ENCODE measurements at regions not wholly inside any gene's neighbourhood (a gene's known extent, or its start where the extent isn't known, plus 50 kb on each side); places are given as distances from the start of the nearest gene placed in this dataset.
A peak's percentile ranks its signal among the peaks of the same experiment; 100 is the strongest.
"Not testable (repeated sequence)": the region's sequence is repeated elsewhere in the genome, so short reads cannot be mapped to it uniquely, and the experiment has no call there.

- TF ChIP-seq, protein P1, sequence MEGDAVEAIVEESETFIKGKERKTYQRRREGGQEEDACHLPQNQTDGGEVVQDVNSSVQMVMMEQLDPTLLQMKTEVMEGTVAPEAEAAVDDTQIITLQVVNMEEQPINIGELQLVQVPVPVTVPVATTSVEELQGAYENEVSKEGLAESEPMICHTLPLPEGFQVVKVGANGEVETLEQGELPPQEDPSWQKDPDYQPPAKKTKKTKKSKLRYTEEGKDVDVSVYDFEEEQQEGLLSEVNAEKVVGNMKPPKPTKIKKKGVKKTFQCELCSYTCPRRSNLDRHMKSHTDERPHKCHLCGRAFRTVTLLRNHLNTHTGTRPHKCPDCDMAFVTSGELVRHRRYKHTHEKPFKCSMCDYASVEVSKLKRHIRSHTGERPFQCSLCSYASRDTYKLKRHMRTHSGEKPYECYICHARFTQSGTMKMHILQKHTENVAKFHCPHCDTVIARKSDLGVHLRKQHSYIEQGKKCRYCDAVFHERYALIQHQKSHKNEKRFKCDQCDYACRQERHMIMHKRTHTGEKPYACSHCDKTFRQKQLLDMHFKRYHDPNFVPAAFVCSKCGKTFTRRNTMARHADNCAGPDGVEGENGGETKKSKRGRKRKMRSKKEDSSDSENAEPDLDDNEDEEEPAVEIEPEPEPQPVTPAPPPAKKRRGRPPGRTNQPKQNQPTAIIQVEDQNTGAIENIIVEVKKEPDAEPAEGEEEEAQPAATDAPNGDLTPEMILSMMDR (IDR thresholded peaks at IDR 0.05; ENCODE audit: insufficient read depth, low read depth, low read length): no peak
- TF ChIP-seq EZH2 (IDR thresholded peaks at IDR 0.05; ENCODE audit: insufficient read depth, low read length): no peak
- H3K4me1 ChIP-seq (ENCODE audit: insufficient read depth, low read length): peaks cover 15% of the 10 kb centered on the region
- no peak overlapping the region for H3K9ac ChIP-seq (ENCODE audit: low read length)
- no peak overlapping the region for H3K27ac Mint-ChIP-seq (ENCODE audit: unreplicated experiment)
- H3K4me3 ChIP-seq (ENCODE audit: insufficient read depth, low read depth, low read length): no peak overlapping the region
- no peak overlapping the region for H3K27ac ChIP-seq (ENCODE audit: low read depth, low read length)
- no peaks in the 10 kb centered on the region for H3K27me3 ChIP-seq (ENCODE audit: insufficient read depth, low read length)
- no peaks in the 10 kb centered on the region for H3K9me3 ChIP-seq (ENCODE audit: insufficient read depth, low read depth, low read length)
- no peaks in the 10 kb centered on the region for H3K36me3 ChIP-seq (ENCODE audit: insufficient read depth, low read length)
- DNase-seq (ENCODE audit: low read depth): no peak
- no peaks in the 10 kb centered on the region for H4K20me1 ChIP-seq (ENCODE audit: insufficient read depth, low read length)
- no peak for FAIRE-seq
- H3K4me2 ChIP-seq (ENCODE audit: low read length): no peak overlapping the region
- H3K9me3 Mint-ChIP-seq (ENCODE audit: unreplicated experiment): no peaks in the 10 kb centered on the region
- no peaks in the 10 kb centered on the region for H3K36me3 Mint-ChIP-seq (ENCODE audit: low read depth, unreplicated experiment)
- H3K4me3 Mint-ChIP-seq (ENCODE audit: unreplicated experiment): no peak overlapping the region
- H3K4me1 Mint-ChIP-seq (ENCODE audit: low read depth, unreplicated experiment): peaks cover 13% of the 10 kb centered on the region
- no peaks in the 10 kb centered on the region for H3K79me2 ChIP-seq (ENCODE audit: insufficient read depth, low read length)
- no peak overlapping the region for H2AFZ ChIP-seq (ENCODE audit: low read depth, low read length)
- H3K27me3 Mint-ChIP-seq (ENCODE audit: low read depth, unreplicated experiment): no peaks in the 10 kb centered on the region
Observed at GRCh38 chr2:193843675-193844074, 1648.9 kb upstream of the TMEFF2 start.

DNA sequence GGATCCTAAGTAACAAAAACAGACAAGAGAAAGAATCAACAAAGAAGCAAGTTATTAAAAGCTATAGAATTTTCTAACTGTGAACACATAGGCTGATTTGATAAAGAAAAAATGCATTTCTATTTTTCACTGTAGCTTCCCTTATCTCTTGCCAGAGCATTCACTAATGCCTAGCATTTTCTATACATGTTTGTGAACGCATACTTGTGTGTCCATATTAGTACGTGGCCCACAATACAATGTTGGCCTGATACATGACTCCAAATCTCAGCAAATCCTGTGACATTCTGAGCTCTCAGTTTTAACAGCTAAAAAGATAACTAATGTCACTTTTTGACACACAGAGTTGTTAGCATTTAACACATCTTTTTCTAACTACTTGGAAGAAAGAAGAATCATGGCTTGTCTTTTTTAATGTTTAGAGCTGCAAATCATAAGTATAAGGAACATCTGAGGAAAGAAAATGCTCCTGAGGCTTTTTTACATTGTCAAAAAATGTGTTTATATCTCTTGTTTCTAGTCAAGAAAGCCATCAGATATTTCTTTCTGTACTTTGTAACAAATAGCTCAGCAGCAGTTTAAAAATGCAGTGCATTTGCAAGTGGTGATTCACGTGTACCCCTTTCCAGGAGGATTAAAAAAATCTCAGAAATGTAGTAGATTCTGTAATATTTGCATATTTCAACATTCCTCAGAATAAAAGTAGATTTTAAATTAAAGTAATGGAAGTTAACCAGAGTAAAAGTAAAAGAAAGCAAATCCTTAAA is 1646.8 kb upstream of the TMEFF2 start:
- Mint-ChIP-seq H3K4me3 (ENCODE audit: unreplicated experiment) (no peak overlapping the region), H3K27me3 (ENCODE audit: low read depth, unreplicated experiment) (no peaks in the 10 kb centered on the region), H3K36me3 (ENCODE audit: low read depth, unreplicated experiment) (no peaks in the 10 kb centered on the region), H3K4me1 (ENCODE audit: low read depth, unreplicated experiment) (peaks cover 9% of the 10 kb centered on the region), H3K27ac (ENCODE audit: unreplicated experiment) (peak overlapping the region; percentile 28), H3K9me3 (ENCODE audit: unreplicated experiment) (peaks cover 3% of the 10 kb centered on the region)
- Histone ChIP-seq H4K20me1 (ENCODE audit: insufficient read depth, low read length) (no peaks in the 10 kb centered on the region), H3K9ac (ENCODE audit: low read length) (peak overlapping the region; percentile 38), H3K27ac (ENCODE audit: low read depth, low read length) (peak overlapping the region; percentile 66), H3K4me3 (ENCODE audit: insufficient read depth, low read depth, low read length) (no peak overlapping the region), H3K79me2 (ENCODE audit: insufficient read depth, low read length) (no peaks in the 10 kb centered on the region), H3K9me3 (ENCODE audit: insufficient read depth, low read depth, low read length) (no peaks in the 10 kb centered on the region), H2AFZ (ENCODE audit: low read depth, low read length) (no peak overlapping the region), H3K4me1 (ENCODE audit: insufficient read depth, low read length) (peaks cover 22% of the 10 kb centered on the region), H3K36me3 (ENCODE audit: insufficient read depth, low read length) (no peaks in the 10 kb centered on the region), H3K4me2 (ENCODE audit: low read length) (peak overlapping the region; percentile 58), H3K27me3 (ENCODE audit: insufficient read depth, low read length) (no peaks in the 10 kb centered on the region)
- peak; percentile 47 for FAIRE-seq
- TF ChIP-seq, protein P1 (IDR thresholded peaks at IDR 0.05; ENCODE audit: insufficient read depth, low read depth, low read length): no peak
- TF ChIP-seq EZH2 (IDR thresholded peaks at IDR 0.05; ENCODE audit: insufficient read depth, low read length): no peak
- peak; percentile 54 for DNase-seq (ENCODE audit: low read depth)

DNA sequence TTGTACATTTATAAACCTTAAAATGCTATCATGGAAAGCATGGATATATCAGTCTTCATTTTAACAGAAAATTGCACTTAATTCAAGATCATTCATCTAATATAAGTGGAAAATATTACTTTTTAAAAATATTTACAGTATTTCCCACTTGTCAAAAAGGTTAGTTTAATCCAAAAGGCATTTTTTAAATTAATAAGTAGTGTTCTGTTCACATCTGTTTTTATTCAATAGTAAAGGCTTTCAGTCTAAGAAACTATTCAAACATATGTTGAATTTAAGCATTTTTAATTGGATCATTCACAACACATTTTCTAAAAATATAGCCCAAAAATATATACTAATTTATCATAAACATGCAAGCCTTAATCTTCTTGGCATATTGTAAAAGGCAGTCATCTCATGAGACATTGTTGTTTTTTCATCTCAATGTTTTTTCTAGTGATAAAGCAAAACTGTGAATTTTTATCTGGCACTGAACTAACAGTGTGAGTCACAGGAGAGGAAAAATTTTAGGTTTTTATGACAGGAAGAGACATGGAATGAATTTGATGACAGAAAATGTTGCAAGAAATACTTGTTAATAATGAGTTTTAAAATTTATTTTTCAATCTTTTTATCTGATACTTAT is 1642.5 kb upstream of the TMEFF2 start:
- Histone ChIP-seq H3K27ac (ENCODE audit: low read depth, low read length) (peak overlapping the region; percentile 47), H3K79me2 (ENCODE audit: insufficient read depth, low read length) (no peaks in the 10 kb centered on the region), H3K4me1 (ENCODE audit: insufficient read depth, low read length) (peaks cover 22% of the 10 kb centered on the region), H4K20me1 (ENCODE audit: insufficient read depth, low read length) (no peaks in the 10 kb centered on the region), H2AFZ (ENCODE audit: low read depth, low read length) (no peak overlapping the region), H3K4me2 (ENCODE audit: low read length) (no peak overlapping the region), H3K36me3 (ENCODE audit: insufficient read depth, low read length) (no peaks in the 10 kb centered on the region), H3K27me3 (ENCODE audit: insufficient read depth, low read length) (no peaks in the 10 kb centered on the region), H3K4me3 (ENCODE audit: insufficient read depth, low read depth, low read length) (no peak overlapping the region), H3K9me3 (ENCODE audit: insufficient read depth, low read depth, low read length) (peaks cover 8% of the 10 kb centered on the region), H3K9ac (ENCODE audit: low read length) (no peak overlapping the region)
- TF ChIP-seq, protein P1 (IDR thresholded peaks at IDR 0.05; ENCODE audit: insufficient read depth, low read depth, low read length): no peak
- no peak for TF ChIP-seq EZH2 (IDR thresholded peaks at IDR 0.05; ENCODE audit: insufficient read depth, low read length)
- Mint-ChIP-seq H3K9me3 (ENCODE audit: unreplicated experiment) (peaks cover 9% of the 10 kb centered on the region), H3K4me1 (ENCODE audit: low read depth, unreplicated experiment) (peaks cover 13% of the 10 kb centered on the region), H3K27ac (ENCODE audit: unreplicated experiment) (no peak overlapping the region), H3K36me3 (ENCODE audit: low read depth, unreplicated experiment) (no peaks in the 10 kb centered on the region), H3K27me3 (ENCODE audit: low read depth, unreplicated experiment) (no peaks in the 10 kb centered on the region), H3K4me3 (ENCODE audit: unreplicated experiment) (no peak overlapping the region)
- DNase-seq (ENCODE audit: low read depth) (peak; percentile 38), FAIRE-seq (no peak)

DNA sequence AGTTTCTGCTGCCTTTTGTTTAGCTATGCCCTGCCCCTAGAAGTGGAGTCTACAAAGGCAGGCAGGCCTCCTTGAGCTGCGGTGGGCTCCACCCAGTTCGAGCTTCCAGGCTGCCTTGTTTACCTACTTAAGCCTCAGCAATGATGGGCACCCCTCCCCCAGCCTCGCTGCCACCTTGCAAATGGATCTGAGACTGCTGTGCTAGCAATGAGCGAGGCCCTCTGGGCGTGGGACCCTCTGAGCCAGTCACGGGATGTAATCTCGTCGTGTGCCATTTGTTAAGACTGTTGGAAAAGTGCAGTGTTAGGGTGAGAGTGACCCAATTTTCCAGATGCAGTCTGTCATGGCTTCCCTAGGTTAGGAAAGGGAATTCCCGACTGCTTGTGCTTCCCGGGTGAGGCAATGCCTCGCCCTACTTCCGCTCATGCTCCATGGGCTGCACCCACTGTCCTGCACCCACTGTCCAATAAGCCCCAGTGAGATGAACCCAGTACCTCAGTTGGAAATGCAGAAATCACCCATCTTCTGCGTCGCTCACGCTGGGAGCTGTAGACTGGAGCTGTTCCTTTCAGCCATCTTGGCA is 1641.8 kb upstream of the TMEFF2 start:
- H3K4me3 Mint-ChIP-seq (ENCODE audit: unreplicated experiment); H3K9me3 ChIP-seq (ENCODE audit: insufficient read depth, low read depth, low read length); H3K27me3 ChIP-seq (ENCODE audit: insufficient read depth, low read length); DNase-seq (ENCODE audit: low read depth); H4K20me1 ChIP-seq (ENCODE audit: insufficient read depth, low read length); H3K4me2 ChIP-seq (ENCODE audit: low read length); H3K36me3 ChIP-seq (ENCODE audit: insufficient read depth, low read length); H3K79me2 ChIP-seq (ENCODE audit: insufficient read depth, low read length); H3K27ac Mint-ChIP-seq (ENCODE audit: unreplicated experiment); H3K9me3 Mint-ChIP-seq (ENCODE audit: unreplicated experiment); H3K4me1 Mint-ChIP-seq (ENCODE audit: low read depth, unreplicated experiment); FAIRE-seq; H3K27me3 Mint-ChIP-seq (ENCODE audit: low read depth, unreplicated experiment); H3K36me3 Mint-ChIP-seq (ENCODE audit: low read depth, unreplicated experiment); H3K4me3 ChIP-seq (ENCODE audit: insufficient read depth, low read depth, low read length); H3K9ac ChIP-seq (ENCODE audit: low read length); H2AFZ ChIP-seq (ENCODE audit: low read depth, low read length): not testable (repeated sequence)
- Histone ChIP-seq H3K4me1 (ENCODE audit: insufficient read depth, low read length) (peaks cover 20% of the 10 kb centered on the region), H3K27ac (ENCODE audit: low read depth, low read length) (peak overlapping the region; percentile 32)
